Osteoblast (primary cell): ENCODE measurements at regions not wholly inside any gene's neighbourhood (a gene's known extent, or its start where the extent isn't known, plus 50 kb on each side); places are given as distances from the start of the nearest gene placed in this dataset.

Source experiments
- DNase-seq: peaks from one replicate; pipeline ENCODE4 v3.0.0; 2011; ENCODE audit warnings: low spot score, mixed read lengths; ENCODE audit not compliant: insufficient read length; ENCODE audit errors: missing footprints
- H2AFZ ChIP-seq: 2 replicates; pipeline ENCODE4 v1.6.0; 2011; ENCODE audit warnings: mild to moderate bottlenecking, low read length
- H3K27ac ChIP-seq: 2 replicates; pipeline ENCODE4 v1.5.1; 2011; ENCODE audit warnings: mild to moderate bottlenecking, low read depth, low read length, moderate library complexity
- H3K27me3 ChIP-seq: 2 replicates; pipeline ENCODE4 v1.6.0; 2012; ENCODE audit warnings: mild to moderate bottlenecking, control low read depth, inconsistent platforms, low read length, moderate library complexity; ENCODE audit not compliant: insufficient read depth
- H3K36me3 ChIP-seq: 2 replicates; pipeline ENCODE4 v1.5.1; 2011; ENCODE audit warnings: mild to moderate bottlenecking, low read length, control low read depth, moderate library complexity; ENCODE audit not compliant: insufficient read depth
- H3K4me1 ChIP-seq: 2 replicates; pipeline ENCODE4 v1.5.1; 2011; ENCODE audit warnings: mild to moderate bottlenecking, low read length, control low read depth, moderate library complexity; ENCODE audit not compliant: insufficient read depth
- H3K4me2 ChIP-seq: 2 replicates; pipeline ENCODE4 v1.6.0; 2011; ENCODE audit warnings: mild to moderate bottlenecking, low read length; ENCODE audit not compliant: insufficient read depth
- H3K4me3 ChIP-seq: fragments of 200-600 bp; sonication (generic); 3 replicates; pipeline ENCODE4 v1.5.1; 2012; ENCODE audit warnings: mild to moderate bottlenecking, low read length, inconsistent platforms; ENCODE audit not compliant: insufficient read depth
- H3K79me2 ChIP-seq: 2 replicates; pipeline ENCODE4 v1.6.0; 2012; ENCODE audit warnings: mild to moderate bottlenecking, low read length, control low read depth, inconsistent platforms; ENCODE audit not compliant: insufficient read depth
- H3K9me3 ChIP-seq: 2 replicates; pipeline ENCODE4 v1.5.1; 2011; ENCODE audit warnings: low read depth, low read length, control low read depth
- H4K20me1 ChIP-seq: 2 replicates; pipeline ENCODE4 v1.6.0; 2012; ENCODE audit warnings: mild to moderate bottlenecking, low read length, control low read depth; ENCODE audit not compliant: insufficient read depth
- CTCF ChIP-seq: IDR thresholded peaks from 2 replicates; pipeline ENCODE4 v1.5.1; 2011; ENCODE audit warnings: mild to moderate bottlenecking, low read depth, low read length, moderate library complexity; ENCODE audit errors: extremely low read depth

- Histone ChIP-seq H3K4me1 (no peaks in the 10 kb centered on the region), H4K20me1 (no peaks in the 10 kb centered on the region), H3K27ac (no peak overlapping the region), H3K79me2 (no peaks in the 10 kb centered on the region), H3K4me3 (no peak overlapping the region), H3K36me3 (no peaks in the 10 kb centered on the region), H3K9me3 (no peaks in the 10 kb centered on the region), H2AFZ (no peak overlapping the region), H3K27me3 (no peaks in the 10 kb centered on the region), H3K4me2 (no peak overlapping the region)
- DNase-seq = no peak
- TF ChIP-seq CTCF = no peak
Observed at GRCh38 chr9:73896061-73896460, 601.1 kb upstream of the RORB start.

GRCh38 chr9:73906671-73907070, 590.5 kb upstream of the RORB start:
- Histone ChIP-seq H3K79me2 (no peaks in the 10 kb centered on the region), H3K4me3 (no peak overlapping the region), H4K20me1 (no peaks in the 10 kb centered on the region), H3K4me1 (no peaks in the 10 kb centered on the region), H2AFZ (no peak overlapping the region), H3K27me3 (no peaks in the 10 kb centered on the region), H3K9me3 (no peaks in the 10 kb centered on the region), H3K27ac (no peak overlapping the region), H3K4me2 (no peak overlapping the region), H3K36me3 (no peaks in the 10 kb centered on the region)
- DNase-seq = no peak
- no peak for TF ChIP-seq CTCF

GRCh38 chr9:73911804-73912203, 585.3 kb upstream of the RORB start:
- Histone ChIP-seq H3K27ac (no peak overlapping the region), H3K4me1 (no peaks in the 10 kb centered on the region), H2AFZ (no peak overlapping the region), H3K36me3 (no peaks in the 10 kb centered on the region), H3K27me3 (no peaks in the 10 kb centered on the region), H3K4me2 (no peak overlapping the region), H3K79me2 (no peaks in the 10 kb centered on the region), H3K4me3 (no peak overlapping the region), H3K9me3 (no peaks in the 10 kb centered on the region), H4K20me1 (no peaks in the 10 kb centered on the region)
- DNase-seq = no peak
- TF ChIP-seq CTCF = no peak

GRCh38 chr9:73916016-73916673, 581.0 kb upstream of the RORB start:
- H3K4me1 ChIP-seq = no peaks in the 10 kb centered on the region
- H3K4me2 ChIP-seq = no peak overlapping the region
- no peaks in the 10 kb centered on the region for H3K27me3 ChIP-seq
- no peaks in the 10 kb centered on the region for H4K20me1 ChIP-seq
- H3K36me3 ChIP-seq = no peaks in the 10 kb centered on the region
- H2AFZ ChIP-seq = no peak overlapping the region
- H3K79me2 ChIP-seq = no peaks in the 10 kb centered on the region
- no peak for DNase-seq
- TF ChIP-seq CTCF = no peak
- H3K4me3 ChIP-seq = no peak overlapping the region
- H3K9me3 ChIP-seq = no peaks in the 10 kb centered on the region
- no peak overlapping the region for H3K27ac ChIP-seq
